Stimulated activated CD4-positive, alpha-beta T cell treated with anti-CD3 and anti-CD28 coated beads, Interleukin-12 subunit alpha, Interleukin-12 subunit beta, amount 100 ng/mL, for 48 hours (primary cell): ENCODE measurements at regions not wholly inside any gene's neighbourhood (a gene's known extent, or its start where the extent isn't known, plus 50 kb on each side); places are given as distances from the start of the nearest gene placed in this dataset.

ENCODE experiments used
- DNase-seq, 3 donors: peaks; one replicate each; pipeline ENCODE4 v3.0.0-alpha.2; 2020; ENCODE audit warnings: low read depth in 2 of 3, low spot score in 1 of 3

- peak; percentile 26 to 46 (median 28) for DNase-seq
Measured at GRCh38 chr10:42932735-42933447, 144.0 kb upstream of the RET start.

DNA sequence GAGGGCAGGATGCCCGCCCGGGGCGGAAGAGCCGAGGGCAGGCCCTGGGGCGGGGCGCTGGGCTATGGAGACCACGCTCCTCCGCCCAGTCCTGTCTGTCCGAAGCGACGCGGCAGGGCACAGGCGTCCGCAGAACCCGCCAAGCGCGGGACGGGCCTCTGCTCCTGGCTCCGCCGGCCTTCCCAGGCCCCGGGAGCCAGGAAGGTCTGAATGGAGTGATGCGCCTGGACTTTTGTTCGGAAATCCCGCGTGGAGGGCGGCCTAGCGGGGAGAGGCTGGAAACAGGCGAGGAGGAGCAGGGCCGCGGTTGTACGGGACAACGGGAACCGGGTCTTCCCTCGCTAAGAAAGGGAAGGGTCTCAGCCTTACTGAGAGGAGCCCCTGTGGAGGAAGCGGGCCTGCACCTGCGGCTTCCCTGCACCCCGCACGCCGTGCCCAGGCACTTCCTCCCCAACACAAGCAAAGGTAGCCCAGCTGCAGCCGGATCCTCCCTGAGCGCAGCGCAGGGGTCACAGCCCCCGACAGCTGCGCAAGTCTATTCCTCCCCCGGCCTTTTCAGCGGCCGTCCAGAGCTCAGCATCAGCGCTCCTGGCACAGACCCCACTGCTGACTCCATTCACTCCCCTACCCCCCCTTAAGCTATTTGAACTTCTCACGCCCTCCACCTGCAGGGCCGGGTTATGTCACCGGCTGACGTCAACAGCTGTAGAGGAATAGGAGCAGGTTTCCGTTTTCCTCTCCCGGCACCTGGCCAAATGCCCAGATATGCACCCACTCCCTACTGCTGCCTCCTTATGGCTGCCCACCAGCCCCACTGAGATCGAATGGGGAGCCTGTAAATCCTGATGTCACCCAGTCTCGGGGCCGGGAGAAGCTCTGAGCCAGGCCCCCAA, 143.2 kb upstream of the RET start:
- DNase-seq, result no peak

GRCh38 chr10:42934351-42934811, 142.5 kb upstream of the RET start:
- no peak for DNase-seq

GRCh38 chr10:42934842-42935241, 142.0 kb upstream of the RET start:
- DNase-seq, result no peak

DNA sequence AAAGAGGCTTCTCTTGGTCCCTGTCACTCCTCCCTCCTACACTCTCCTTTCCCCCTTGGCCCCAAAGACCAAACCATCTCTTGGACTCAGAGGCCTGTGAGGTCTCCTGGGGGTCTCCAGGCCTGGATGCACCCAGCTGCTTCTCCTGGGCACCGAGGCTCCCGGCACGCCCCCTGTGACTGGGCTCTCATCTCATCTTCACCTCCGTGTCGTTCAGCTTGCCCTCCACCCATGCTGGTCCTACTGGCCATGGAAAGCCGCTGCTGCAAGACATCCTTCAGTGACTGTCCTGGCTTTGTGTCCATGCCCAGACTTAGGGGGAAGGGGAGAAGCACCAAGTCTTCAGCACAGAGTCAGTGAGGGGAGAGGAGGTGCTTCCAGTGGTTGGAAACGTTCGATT, 141.4 kb upstream of the RET start:
- DNase-seq, result no peak

DNA sequence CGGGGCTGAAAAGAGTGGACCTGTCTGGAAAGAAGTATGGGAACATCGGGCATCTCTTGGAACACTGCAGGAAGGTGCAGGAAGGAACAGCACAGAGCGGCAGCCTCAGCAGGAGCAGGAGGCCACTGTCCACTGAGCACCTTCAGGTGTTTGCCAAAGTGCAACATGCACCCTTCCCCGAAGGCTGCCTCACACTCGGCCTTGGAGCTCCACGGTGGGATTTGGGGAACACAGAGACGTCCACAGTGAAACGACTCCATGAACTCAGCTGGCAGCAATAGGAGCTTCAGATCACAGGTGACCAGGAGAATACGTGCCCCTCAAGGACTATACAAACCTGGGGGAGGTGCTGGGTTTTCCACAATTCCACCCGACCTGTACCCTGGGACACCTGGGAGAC, 140.3 kb upstream of the RET start:
- DNase-seq, result no peak

DNA sequence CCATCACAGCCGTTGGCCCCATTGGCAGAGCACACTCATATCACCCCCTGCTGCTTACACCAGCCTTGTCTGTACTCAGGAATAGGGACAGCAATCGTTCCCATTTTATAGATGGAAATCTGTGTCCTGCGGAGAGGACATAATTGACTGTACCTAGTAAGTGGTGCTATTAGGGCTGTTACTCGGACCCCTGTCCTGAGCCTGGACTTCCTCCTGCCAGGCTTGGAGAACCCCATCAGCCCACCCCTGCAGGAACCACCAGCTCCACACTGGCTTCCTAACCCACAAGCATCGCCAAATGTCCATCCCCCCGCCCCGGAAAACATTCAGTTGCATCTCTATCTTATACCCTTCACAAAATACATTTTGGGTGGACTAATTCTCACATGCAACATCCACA, 139.8 kb upstream of the RET start:
- DNase-seq, result no peak

- DNase-seq, result no peak
Measured at GRCh38 chr10:42937649-42938180, 139.2 kb upstream of the RET start.

DNA sequence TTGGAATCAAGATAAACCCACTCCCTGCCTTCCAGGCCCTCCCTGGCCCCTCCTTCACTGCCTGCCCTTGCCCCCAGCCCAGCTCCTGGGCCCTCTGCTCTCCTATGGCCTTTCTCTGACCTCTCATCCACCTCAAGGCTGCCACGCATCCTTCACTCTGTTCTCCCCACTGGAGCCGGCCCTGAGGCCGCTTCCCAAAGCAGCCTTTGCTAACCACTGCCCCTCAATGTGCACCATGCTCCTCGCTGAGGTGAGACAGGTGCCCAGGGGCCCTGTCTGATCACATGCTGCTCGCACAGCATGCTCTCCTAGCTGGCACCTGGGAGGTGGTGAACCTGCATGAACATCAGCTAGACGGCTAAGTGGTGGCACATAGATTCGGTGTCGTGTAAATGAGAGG, 138.5 kb upstream of the RET start:
- no peak for DNase-seq

- DNase-seq, result no peak
Measured at GRCh38 chr10:42939237-42939636, 137.6 kb upstream of the RET start.

- DNase-seq, result no peak
Measured at GRCh38 chr10:42939685-42940366, 137.0 kb upstream of the RET start.

DNA sequence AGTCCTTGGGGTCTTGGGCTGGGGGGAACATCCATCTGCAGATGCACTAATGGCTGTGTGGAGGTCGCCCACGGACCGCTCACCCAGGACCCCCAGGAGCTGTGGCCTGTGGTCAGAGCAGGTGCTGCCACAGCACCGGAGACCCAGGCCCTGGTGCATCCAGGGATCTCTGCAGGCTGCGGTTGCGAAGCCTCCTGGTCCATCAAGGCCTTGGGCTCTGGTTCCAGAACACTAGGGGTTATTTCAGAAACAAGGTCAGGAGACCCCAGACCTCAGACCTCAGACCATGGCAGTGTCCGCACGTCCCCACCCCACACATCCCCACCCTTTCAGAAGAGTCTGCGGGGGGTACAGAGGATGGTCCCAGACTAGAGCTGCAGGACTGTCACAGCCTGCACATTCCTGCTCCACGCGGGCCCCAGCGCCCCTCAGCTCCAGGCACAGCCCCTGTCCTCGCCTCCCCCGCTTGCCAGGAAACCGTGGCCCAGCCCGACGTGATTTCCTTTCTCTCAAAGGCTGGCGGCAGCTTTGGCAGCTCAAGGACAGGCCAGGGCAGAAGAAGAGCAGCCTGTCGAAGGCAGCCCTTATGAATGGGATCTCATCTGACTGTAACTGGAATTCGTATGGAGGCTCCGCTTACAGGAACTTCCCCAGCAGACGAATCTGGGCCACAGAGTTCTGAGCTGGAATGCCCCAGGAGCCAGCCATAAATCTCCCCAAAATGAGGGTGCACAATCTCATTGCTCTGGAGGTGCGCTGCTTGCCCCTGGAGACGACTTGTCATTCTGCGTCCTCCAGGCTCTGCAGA, 136.2 kb upstream of the RET start:
- DNase-seq, result no peak

DNA sequence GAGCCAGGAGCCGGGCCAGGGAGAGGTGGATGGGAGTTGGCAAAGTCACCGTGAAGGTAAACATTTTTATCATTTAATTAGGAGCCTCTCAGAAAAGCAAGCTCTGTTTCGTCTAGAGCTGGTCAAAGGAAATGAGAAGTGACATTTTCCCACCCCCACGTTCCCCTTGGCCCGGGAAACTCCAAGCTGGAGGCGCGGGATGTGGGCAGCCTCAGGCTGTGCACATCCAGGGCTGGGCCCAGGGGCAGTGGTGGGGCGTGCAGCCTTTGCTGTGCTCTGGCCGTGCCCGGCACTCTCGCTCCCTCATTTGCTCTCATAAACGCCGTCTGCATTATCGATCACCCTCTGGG, 135.6 kb upstream of the RET start:
- no peak for DNase-seq

GRCh38 chr10:42941790-42942189, 135.1 kb upstream of the RET start:
- DNase-seq, result no peak

- no peak for DNase-seq
Measured at GRCh38 chr10:42942279-42942950, 134.5 kb upstream of the RET start.

- DNase-seq, result no peak
Measured at GRCh38 chr10:42943025-42943818, 133.6 kb upstream of the RET start.

DNA sequence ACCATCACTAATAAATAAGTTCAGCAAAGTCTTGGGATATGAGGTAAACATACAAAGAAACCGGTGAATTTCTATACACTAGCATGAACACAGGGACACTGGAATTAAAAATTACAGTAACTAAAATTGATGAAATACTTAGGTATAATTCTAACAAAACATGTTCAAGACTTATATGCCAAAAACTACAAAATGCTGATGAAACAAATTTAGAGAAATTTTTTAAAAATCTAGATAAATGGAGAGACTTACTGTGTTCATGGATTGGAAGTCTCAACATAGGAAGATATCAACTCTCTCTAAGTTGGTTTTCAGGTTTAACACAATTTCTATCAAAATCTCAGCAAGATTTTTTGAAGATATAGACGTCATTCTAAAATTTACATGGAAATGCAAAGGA, 128.8 kb upstream of the RET start:
- DNase-seq, result no peak

- DNase-seq, result no peak
Measured at GRCh38 chr10:42949287-42949686, 127.6 kb upstream of the RET start.
